K562 (cell line): ENCODE measurements at regions not wholly inside any gene's neighbourhood (a gene's known extent, or its start where the extent isn't known, plus 50 kb on each side); places are given as distances from the start of the nearest gene placed in this dataset.

Experiments used
- ATAC-seq: fragments of 200-7000 bp; cut with Tn5 transposase; 3 replicates; pipeline ENCODE4 v1.9.1; 2020; ENCODE audit warnings: moderate library complexity
- BruUV-seq: library from RNA; stranded (reverse); fragments of 400-500 nt; replicated peaks from 2 replicates; lab custom pipeline; 2021; lab: Mats Ljungman, UMichigan
- CTCF ChIA-PET: fragments of 300-600 bp; formaldehyde crosslinking; extraction: SDS; loops from one replicate; lab custom pipeline; 2021; ENCODE audit warnings: low intra/inter-chr PET ratio; lab: Yijun Ruan, JAX
- POLR2A ChIA-PET: fragments of 300-600, 350-650 bp; sonication (Branson Sonifier 250); formaldehyde crosslinking; extraction: SDS; loops from one replicate; lab custom pipeline; 2021; ENCODE audit warnings: antibody characterized with exemption, inconsistent platforms; lab: Yijun Ruan, JAX
- DNase-seq, 4 experiments: peaks; one replicate each; pipeline versions ENCODE4 v3.0.0 to v3.0.0-alpha.2; 2011 to 2018; ENCODE audit warnings: low spot score in 3 of 4, mixed read lengths in 3 of 4; ENCODE audit errors: extremely low read depth in 1 of 4
- FAIRE-seq: peaks from 2 replicates; lab custom pipeline; 2011; peaks lifted over from hg19 to GRCh38; lab: Jason Lieb, UNC
- H2AFZ ChIP-seq: 2 replicates; pipeline ENCODE4 v1.6.0; 2011; ENCODE audit warnings: low read depth, low read length, control low read depth, inconsistent platforms
- H3K27ac ChIP-seq: fragments of 200-600 bp; 3 replicates; pipeline ENCODE4 v1.8.0; 2011; ENCODE audit warnings: low read depth, mild to moderate bottlenecking, control low read depth, inconsistent platforms, low read length, moderate library complexity, mixed read lengths; ENCODE audit errors: extremely low read depth
- H3K27me3 ChIP-seq, 2 experiments: fragments of 300-600 bp in 1 of 2; 2 replicates in 1 of 2; 3 replicates in 1 of 2; pipeline versions ENCODE4 v1.6.0 to v1.8.0; 2011; ENCODE audit warnings: inconsistent platforms in 2 of 2, low read length in 2 of 2, mild to moderate bottlenecking in 1 of 2, mixed read lengths in 1 of 2, moderate library complexity in 1 of 2; ENCODE audit not compliant: control insufficient read depth in 2 of 2, insufficient read depth in 2 of 2
- H3K36me3 ChIP-seq: fragments of 300-600 bp; 3 replicates; pipeline ENCODE4 v1.8.0; 2011; ENCODE audit warnings: mild to moderate bottlenecking, low read length, inconsistent platforms; ENCODE audit not compliant: control insufficient read depth, insufficient read depth
- H3K4me1 ChIP-seq, 2 experiments: fragments of 200-600 bp in 1 of 2; replicated peaks in 1 of 2; 2 replicates in 1 of 2; 3 replicates in 1 of 2; pipeline versions ENCODE4 v1.5.1 to v1.8.0; 2011; ENCODE audit warnings: inconsistent platforms in 2 of 2, low read length in 2 of 2, mild to moderate bottlenecking in 1 of 2, mixed read lengths in 1 of 2, moderate library complexity in 1 of 2; ENCODE audit not compliant: control insufficient read depth in 2 of 2, insufficient read depth in 2 of 2
- H3K4me2 ChIP-seq: 2 replicates; pipeline ENCODE4 v1.6.1; 2011; ENCODE audit warnings: low read length, control low read depth, inconsistent platforms, mixed read lengths; ENCODE audit not compliant: insufficient read depth
- H3K4me3 ChIP-seq: fragments of 200-600 bp; sonication (generic), shearing (Covaris generic); 2 replicates; pipeline ENCODE4 v1.5.1; 2016; ENCODE audit warnings: control low read depth, inconsistent platforms
- H3K79me2 ChIP-seq: fragments of 200-600 bp; 3 replicates; pipeline ENCODE4 v1.8.0; 2011; ENCODE audit warnings: low read length, inconsistent platforms; ENCODE audit not compliant: control insufficient read depth, insufficient read depth
- H3K9ac ChIP-seq, 2 experiments: 2 replicates each; pipeline versions ENCODE4 v1.6.0 to v1.6.1; 2011; ENCODE audit warnings: low read depth in 2 of 2, low read length in 2 of 2, control low read depth in 1 of 2, inconsistent platforms in 1 of 2, mild to moderate bottlenecking in 1 of 2, mixed read lengths in 1 of 2; ENCODE audit not compliant: insufficient read depth in 1 of 2
- H3K9me1 ChIP-seq: one replicate; pipeline ENCODE4 v1.6.0; 2011; ENCODE audit warnings: inconsistent platforms, mild to moderate bottlenecking, low read length, moderate library complexity; ENCODE audit not compliant: control insufficient read depth, insufficient read depth
- H3K9me3 ChIP-seq: replicated peaks from 2 replicates; pipeline ENCODE4 v1.5.1; 2011; ENCODE audit warnings: low read depth, low read length, inconsistent platforms; ENCODE audit not compliant: control insufficient read depth, insufficient read depth
- H4K20me1 ChIP-seq: replicated peaks from 2 replicates; pipeline ENCODE4 v1.6.1; 2011; ENCODE audit warnings: low read length, inconsistent platforms, mixed read lengths; ENCODE audit not compliant: control insufficient read depth, insufficient read depth
- HLTF ChIP-seq: fragments of 450-650 bp; IDR thresholded peaks from 2 replicates; pipeline ENCODE4 v1.6.1; 2016
- SMARCA5 ChIP-seq: fragments of 450-650 bp; IDR thresholded peaks from 2 replicates; pipeline ENCODE4 v1.6.1; 2016
- STAT5B ChIP-seq: fragments of 250-450 bp; sonication (Bioruptor Pico); IDR thresholded peaks from 2 replicates; pipeline ENCODE4 v1.8.0; 2021; ENCODE audit warnings: mild to moderate bottlenecking, inconsistent platforms
- ZFP30 ChIP-seq: fragments of 250-450 bp; sonication (Bioruptor Pico); IDR thresholded peaks from 2 replicates; pipeline ENCODE4 v1.8.0; 2022; ENCODE audit warnings: moderate library complexity, mild to moderate bottlenecking, inconsistent platforms, borderline replicate concordance
- ZNF146 ChIP-seq: IDR thresholded peaks from one replicate; pipeline ENCODE4 v1.6.1; 2018; ENCODE audit warnings: missing compliant biosample characterization; ENCODE audit not compliant: unreplicated experiment
- ZZZ3 ChIP-seq: fragments of 450-650 bp; IDR thresholded peaks from 2 replicates; pipeline ENCODE4 v1.6.1; 2016; ENCODE audit warnings: antibody characterized with exemption, mild to moderate bottlenecking, moderate library complexity
- WGBS: fragments of 100-300 bp; shearing (Covaris generic); methylation state at CpG from one replicate; pipeline ENCODE4 v1.1.6; 2016; ENCODE audit warnings: low coverage, mixed read lengths; ENCODE audit not compliant: insufficient coverage; ENCODE audit errors: missing lambda C conversion rate; 5-methylcytosine and 5-hydroxymethylcytosine counted together
- in situ Hi-C: fragments of 300-500 bp; cut with MboI; formaldehyde crosslinking; loops from 4 replicates; pipeline ENCODE4 v1.15.0; 2018; ENCODE audit warnings: inconsistent platforms, mixed read lengths
- intact Hi-C: fragments of 100-400 bp; cut with micrococcal nuclease; formaldehyde crosslinking; loops from 2 replicates; pipeline ENCODE4 v1.14.2; 2022
- TF ChIP-seq, protein P1 (sequence below), 2 experiments: fragments of 200-800 bp in 1 of 2; sonication (Bioruptor generic) in 1 of 2; sonication (generic) in 1 of 2; formaldehyde crosslinking in 1 of 2; IDR thresholded peaks in 1 of 2; conservative IDR thresholded peaks in 1 of 2; 2 replicates each; pipeline versions ENCODE4 v1.5.0 to v1.6.1; 2016 to 2020; ENCODE audit warnings: missing compliant biosample characterization in 1 of 2, missing genetic modification characterization in 1 of 2, missing genetic modification reagents in 1 of 2
- TF ChIP-seq, protein P2 (sequence below): fragments of 250-450 bp; sonication (Bioruptor Pico); IDR thresholded peaks from 2 replicates; pipeline ENCODE4 v1.5.1; 2021; ENCODE audit warnings: mild to moderate bottlenecking
- TF ChIP-seq, protein P3 (sequence below): sonication (generic); formaldehyde crosslinking; IDR thresholded peaks from 2 replicates; pipeline ENCODE4 v1.8.0; 2022; ENCODE audit warnings: mild to moderate bottlenecking, missing genetic modification reagents

DNA sequence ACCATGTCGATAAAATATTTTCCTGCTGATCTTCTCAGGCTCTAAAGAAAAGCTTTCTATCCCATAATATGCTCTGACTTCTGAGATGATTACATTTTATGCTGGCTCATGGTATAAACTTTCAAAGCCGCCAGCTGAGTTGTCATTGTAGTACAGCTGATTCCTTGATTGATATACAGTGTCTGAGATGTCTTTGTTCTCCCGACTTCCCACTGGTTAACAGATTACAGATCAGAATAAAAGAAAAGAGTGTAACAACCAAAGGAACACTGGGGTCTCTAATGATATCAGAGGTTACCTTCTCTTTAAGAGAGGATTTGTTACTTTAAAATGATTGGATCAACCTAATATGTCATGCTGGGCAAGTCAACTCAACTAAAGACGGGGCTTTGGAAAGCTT lies 485.4 kb upstream of the LRRC7 start:
- ATAC-seq (no peak), DNase-seq (no peak), FAIRE-seq (no peak)
- no peaks in the 10 kb centered on the region for H3K9me1 ChIP-seq
- H4K20me1 ChIP-seq, result no peaks in the 10 kb centered on the region
- no peak overlapping the region for H2AFZ ChIP-seq
- H3K4me1 ChIP-seq, result no peaks in the 10 kb centered on the region
- H3K4me2 ChIP-seq, result no peak overlapping the region
- BruUV-seq, result no TSS peak
- no peaks in the 10 kb centered on the region for H3K9me3 ChIP-seq
- no peaks in the 10 kb centered on the region for H3K36me3 ChIP-seq
- no peak overlapping the region for H3K4me3 ChIP-seq
- intact Hi-C loops, result no loop called here
- no peaks in the 10 kb centered on the region for H3K27me3 ChIP-seq
- ChIA-PET CTCF (no interaction called here), POLR2A (no interaction called here)
- TF ChIP-seq ZNF146 (CRISPR knock-in tag), result no peak
- TF ChIP-seq, protein P1, sequence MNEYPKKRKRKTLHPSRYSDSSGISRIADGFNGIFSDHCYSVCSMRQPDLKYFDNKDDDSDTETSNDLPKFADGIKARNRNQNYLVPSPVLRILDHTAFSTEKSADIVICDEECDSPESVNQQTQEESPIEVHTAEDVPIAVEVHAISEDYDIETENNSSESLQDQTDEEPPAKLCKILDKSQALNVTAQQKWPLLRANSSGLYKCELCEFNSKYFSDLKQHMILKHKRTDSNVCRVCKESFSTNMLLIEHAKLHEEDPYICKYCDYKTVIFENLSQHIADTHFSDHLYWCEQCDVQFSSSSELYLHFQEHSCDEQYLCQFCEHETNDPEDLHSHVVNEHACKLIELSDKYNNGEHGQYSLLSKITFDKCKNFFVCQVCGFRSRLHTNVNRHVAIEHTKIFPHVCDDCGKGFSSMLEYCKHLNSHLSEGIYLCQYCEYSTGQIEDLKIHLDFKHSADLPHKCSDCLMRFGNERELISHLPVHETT (CRISPR knock-in tag; conservative IDR thresholded peaks at IDR 0.05 in 1 of 2, IDR thresholded peaks at IDR 0.05 in 1 of 2), result no peak
- in situ Hi-C loops, result no loop called here
- H3K9ac ChIP-seq, result no peak overlapping the region
- no peaks in the 10 kb centered on the region for H3K79me2 ChIP-seq
- no peak overlapping the region for H3K27ac ChIP-seq
- 0% methylated on average over 4 of the region's 4 CpGs for WGBS

DNA sequence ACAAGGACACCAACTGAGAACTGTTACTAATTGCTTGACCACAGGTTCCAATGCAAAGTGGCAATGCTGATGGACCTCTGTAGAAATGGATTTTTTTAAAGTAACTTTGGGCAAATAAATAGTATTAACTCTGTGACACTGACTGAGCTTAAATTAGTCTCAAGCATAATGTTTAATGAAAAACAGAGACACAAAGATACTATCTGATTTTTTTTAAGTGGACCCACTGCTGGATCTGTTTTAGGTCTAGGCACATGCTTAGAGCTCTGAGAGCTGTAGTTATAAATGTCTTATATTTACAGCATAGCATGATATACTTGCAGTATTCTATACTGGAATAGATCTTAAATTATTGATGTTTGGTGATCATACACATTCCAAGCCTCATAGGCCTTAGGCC lies 481.6 kb upstream of the LRRC7 start:
- ChIA-PET CTCF (no interaction called here), POLR2A (no interaction called here)
- Histone ChIP-seq H3K9ac (no peak overlapping the region), H3K4me3 (no peak overlapping the region), H3K36me3 (no peaks in the 10 kb centered on the region), H3K9me3 (no peaks in the 10 kb centered on the region), H3K27ac (no peak overlapping the region), H2AFZ (no peak overlapping the region), H4K20me1 (no peaks in the 10 kb centered on the region), H3K79me2 (no peaks in the 10 kb centered on the region), H3K27me3 (no peaks in the 10 kb centered on the region), H3K9me1 (no peaks in the 10 kb centered on the region), H3K4me1 (no peaks in the 10 kb centered on the region), H3K4me2 (no peak overlapping the region)
- FAIRE-seq (no peak), DNase-seq (no peak), ATAC-seq (no peak)
- no TSS peak for BruUV-seq
- in situ Hi-C loops (no loop called here), intact Hi-C loops (no loop called here)
- no peak for TF ChIP-seq HLTF
- TF ChIP-seq, protein P2, sequence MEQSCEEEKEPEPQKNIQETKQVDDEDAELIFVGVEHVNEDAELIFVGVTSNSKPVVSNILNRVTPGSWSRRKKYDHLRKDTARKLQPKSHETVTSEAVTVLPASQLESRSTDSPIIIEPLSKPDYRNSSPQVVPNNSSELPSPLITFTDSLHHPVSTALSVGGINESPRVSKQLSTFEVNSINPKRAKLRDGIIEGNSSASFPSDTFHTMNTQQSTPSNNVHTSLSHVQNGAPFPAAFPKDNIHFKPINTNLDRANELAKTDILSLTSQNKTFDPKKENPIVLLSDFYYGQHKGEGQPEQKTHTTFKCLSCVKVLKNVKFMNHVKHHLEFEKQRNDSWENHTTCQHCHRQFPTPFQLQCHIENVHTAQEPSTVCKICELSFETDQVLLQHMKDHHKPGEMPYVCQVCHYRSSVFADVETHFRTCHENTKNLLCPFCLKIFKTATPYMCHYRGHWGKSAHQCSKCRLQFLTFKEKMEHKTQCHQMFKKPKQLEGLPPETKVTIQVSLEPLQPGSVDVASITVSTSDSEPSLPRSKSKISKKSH (CRISPR knock-in tag), result no peak
- TF ChIP-seq STAT5B (CRISPR knock-in tag), result no peak
- no peak for TF ChIP-seq SMARCA5
- TF ChIP-seq ZFP30, result no peak
- no peak for TF ChIP-seq ZZZ3
- TF ChIP-seq, protein P3, sequence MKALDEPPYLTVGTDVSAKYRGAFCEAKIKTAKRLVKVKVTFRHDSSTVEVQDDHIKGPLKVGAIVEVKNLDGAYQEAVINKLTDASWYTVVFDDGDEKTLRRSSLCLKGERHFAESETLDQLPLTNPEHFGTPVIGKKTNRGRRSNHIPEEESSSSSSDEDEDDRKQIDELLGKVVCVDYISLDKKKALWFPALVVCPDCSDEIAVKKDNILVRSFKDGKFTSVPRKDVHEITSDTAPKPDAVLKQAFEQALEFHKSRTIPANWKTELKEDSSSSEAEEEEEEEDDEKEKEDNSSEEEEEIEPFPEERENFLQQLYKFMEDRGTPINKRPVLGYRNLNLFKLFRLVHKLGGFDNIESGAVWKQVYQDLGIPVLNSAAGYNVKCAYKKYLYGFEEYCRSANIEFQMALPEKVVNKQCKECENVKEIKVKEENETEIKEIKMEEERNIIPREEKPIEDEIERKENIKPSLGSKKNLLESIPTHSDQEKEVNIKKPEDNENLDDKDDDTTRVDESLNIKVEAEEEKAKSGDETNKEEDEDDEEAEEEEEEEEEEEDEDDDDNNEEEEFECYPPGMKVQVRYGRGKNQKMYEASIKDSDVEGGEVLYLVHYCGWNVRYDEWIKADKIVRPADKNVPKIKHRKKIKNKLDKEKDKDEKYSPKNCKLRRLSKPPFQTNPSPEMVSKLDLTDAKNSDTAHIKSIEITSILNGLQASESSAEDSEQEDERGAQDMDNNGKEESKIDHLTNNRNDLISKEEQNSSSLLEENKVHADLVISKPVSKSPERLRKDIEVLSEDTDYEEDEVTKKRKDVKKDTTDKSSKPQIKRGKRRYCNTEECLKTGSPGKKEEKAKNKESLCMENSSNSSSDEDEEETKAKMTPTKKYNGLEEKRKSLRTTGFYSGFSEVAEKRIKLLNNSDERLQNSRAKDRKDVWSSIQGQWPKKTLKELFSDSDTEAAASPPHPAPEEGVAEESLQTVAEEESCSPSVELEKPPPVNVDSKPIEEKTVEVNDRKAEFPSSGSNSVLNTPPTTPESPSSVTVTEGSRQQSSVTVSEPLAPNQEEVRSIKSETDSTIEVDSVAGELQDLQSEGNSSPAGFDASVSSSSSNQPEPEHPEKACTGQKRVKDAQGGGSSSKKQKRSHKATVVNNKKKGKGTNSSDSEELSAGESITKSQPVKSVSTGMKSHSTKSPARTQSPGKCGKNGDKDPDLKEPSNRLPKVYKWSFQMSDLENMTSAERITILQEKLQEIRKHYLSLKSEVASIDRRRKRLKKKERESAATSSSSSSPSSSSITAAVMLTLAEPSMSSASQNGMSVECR (CRISPR knock-in tag), result no peak
